Vagina (tissue), 2 donors: ENCODE measurements at regions not wholly inside any gene's neighbourhood (a gene's known extent, or its start where the extent isn't known, plus 50 kb on each side); places are given as distances from the start of the nearest gene placed in this dataset.

Experiments used
- DNase-seq, 2 donors: peaks; one replicate each; pipeline ENCODE4 v3.0.0-alpha.2; 2017; ENCODE audit errors: extremely low spot score in 2 of 2
- H3K27ac ChIP-seq: fragments of 200-600 bp; sonication (generic); one replicate; pipeline ENCODE4 v1.5.1; 2019
- H3K27me3 ChIP-seq: fragments of 200-600 bp; sonication (generic); one replicate; pipeline ENCODE4 v1.5.1; 2019
- H3K36me3 ChIP-seq, 2 donors: fragments of 200-600 bp; sonication (generic); one replicate each; pipeline ENCODE4 v1.5.1; 2017 to 2019
- H3K4me1 ChIP-seq: fragments of 200-600 bp; sonication (generic); one replicate; pipeline ENCODE4 v1.5.1; 2019
- H3K4me3 ChIP-seq, 2 donors: fragments of 200-600 bp; sonication (generic); 1 replicate in 1 of 2; 2 replicates in 1 of 2; pipeline ENCODE4 v1.5.1; 2016 to 2019
- H3K9me3 ChIP-seq: fragments of 200-600 bp; sonication (generic); one replicate; pipeline ENCODE4 v1.5.1; 2019
- CTCF ChIP-seq, 3 experiments: fragments of 450-650 bp in 2 of 3; fragments of 200-600 bp in 1 of 3; sonication (generic) in 1 of 3; IDR thresholded peaks; one replicate each; pipeline ENCODE4 v1.5.1; 2017 to 2019; ENCODE audit warnings: antibody characterized with exemption in 3 of 3, mild to moderate bottlenecking in 2 of 3, moderate library complexity in 2 of 3
- POLR2A ChIP-seq, 2 donors: fragments of 450-650 bp; IDR thresholded peaks; one replicate each; pipeline ENCODE4 v1.6.1; 2017; ENCODE audit warnings: antibody characterized with exemption in 2 of 2, mild to moderate bottlenecking in 2 of 2, moderate library complexity in 2 of 2
- POLR2AphosphoS5 ChIP-seq, 2 donors: sonication (generic); formaldehyde crosslinking; IDR thresholded peaks; one replicate each; pipeline ENCODE4 v1.9.0; 2017; ENCODE audit warnings: antibody characterized with exemption in 2 of 2, mild to moderate bottlenecking in 2 of 2, low read depth in 1 of 2; ENCODE audit not compliant: insufficient read depth in 1 of 2
- intact Hi-C: fragments of 100-400 bp; cut with DNase I; formaldehyde crosslinking; loops from one replicate; pipeline ENCODE4 v1.15.1; 2023

GRCh38 chr6:133674661-133675060, 214.3 kb upstream of the TCF21 start:
- H3K9me3 ChIP-seq, result no peaks in the 10 kb centered on the region
- H3K36me3 ChIP-seq, result no peaks in the 10 kb centered on the region
- no peaks in the 10 kb centered on the region for H3K4me1 ChIP-seq
- TF ChIP-seq CTCF (IDR thresholded peaks at IDR 0.05), result no peak
- H3K27me3 ChIP-seq, result no peaks in the 10 kb centered on the region
- H3K27ac ChIP-seq, result no peak overlapping the region
- DNase-seq, result no peak
- H3K4me3 ChIP-seq, result no peak overlapping the region
- intact Hi-C loops, result no loop called here

- Histone ChIP-seq H3K27me3 (no peaks in the 10 kb centered on the region), H3K4me1 (peaks cover 11% of the 10 kb centered on the region), H3K36me3 (no peaks in the 10 kb centered on the region), H3K4me3 (no peak overlapping the region), H3K27ac (peak overlapping the region; percentile 15), H3K9me3 (no peaks in the 10 kb centered on the region)
- no peak for DNase-seq
- intact Hi-C loops, result no loop called here
- no peak for TF ChIP-seq POLR2AphosphoS5 (IDR thresholded peaks at IDR 0.05; ENCODE audit: insufficient read depth in 1 of 2, low read depth in 1 of 2)
- TF ChIP-seq POLR2A (IDR thresholded peaks at IDR 0.05), result no peak
- no peak for TF ChIP-seq CTCF (IDR thresholded peaks at IDR 0.05)
Measured at GRCh38 chr6:133680994-133681393, 207.9 kb upstream of the TCF21 start.

GRCh38 chr6:133681891-133682290, 207.0 kb upstream of the TCF21 start:
- H3K4me3 ChIP-seq, result no peak overlapping the region
- H3K4me1 ChIP-seq, result peaks cover 11% of the 10 kb centered on the region
- H3K27me3 ChIP-seq, result no peaks in the 10 kb centered on the region
- DNase-seq, result no peak
- no peaks in the 10 kb centered on the region for H3K36me3 ChIP-seq
- peak overlapping the region; percentile 33 for H3K27ac ChIP-seq
- no peaks in the 10 kb centered on the region for H3K9me3 ChIP-seq
- no peak for TF ChIP-seq POLR2A (IDR thresholded peaks at IDR 0.05)
- no peak for TF ChIP-seq CTCF (IDR thresholded peaks at IDR 0.05)
- no peak for TF ChIP-seq POLR2AphosphoS5 (IDR thresholded peaks at IDR 0.05; ENCODE audit: insufficient read depth in 1 of 2, low read depth in 1 of 2)
- intact Hi-C loops, result no loop called here

GRCh38 chr6:133682506-133683307, 206.2 kb upstream of the TCF21 start:
- no peaks in the 10 kb centered on the region for H3K27me3 ChIP-seq
- H3K27ac ChIP-seq, result no peak overlapping the region
- H3K36me3 ChIP-seq, result no peaks in the 10 kb centered on the region
- peaks cover 11% of the 10 kb centered on the region for H3K4me1 ChIP-seq
- TF ChIP-seq POLR2AphosphoS5 (IDR thresholded peaks at IDR 0.05; ENCODE audit: insufficient read depth in 1 of 2, low read depth in 1 of 2) (no peak), CTCF (IDR thresholded peaks at IDR 0.05) (no peak), POLR2A (IDR thresholded peaks at IDR 0.05) (no peak)
- no peaks in the 10 kb centered on the region for H3K9me3 ChIP-seq
- intact Hi-C loops, result no loop called here
- no peak overlapping the region for H3K4me3 ChIP-seq
- no peak for DNase-seq

GRCh38 chr6:133683308-133683580, 205.7 kb upstream of the TCF21 start:
- TF ChIP-seq POLR2A (IDR thresholded peaks at IDR 0.05) (no peak), POLR2AphosphoS5 (IDR thresholded peaks at IDR 0.05; ENCODE audit: insufficient read depth in 1 of 2, low read depth in 1 of 2) (no peak), CTCF (IDR thresholded peaks at IDR 0.05) (no peak)
- no peaks in the 10 kb centered on the region for H3K9me3 ChIP-seq
- no peak for DNase-seq
- H3K36me3 ChIP-seq, result no peaks in the 10 kb centered on the region
- intact Hi-C loops, result no loop called here
- H3K4me3 ChIP-seq, result no peak overlapping the region
- peaks cover 11% of the 10 kb centered on the region for H3K4me1 ChIP-seq
- no peak overlapping the region for H3K27ac ChIP-seq
- H3K27me3 ChIP-seq, result no peaks in the 10 kb centered on the region
